Cardiac muscle cell (in vitro differentiated cells and primary cell): ENCODE measurements at regions not wholly inside any gene's neighbourhood (a gene's known extent, or its start where the extent isn't known, plus 50 kb on each side); places are given as distances from the start of the nearest gene placed in this dataset.

Experiments used
- DNase-seq, 2 donors: peaks; one replicate each; pipeline versions ENCODE4 v3.0.0 to v3.0.0-alpha.2; 2010 to 2017; ENCODE audit warnings: low read depth in 1 of 2, low spot score in 1 of 2
- H3K27ac ChIP-seq: fragments of 200-600 bp; sonication (generic); 2 replicates; pipeline ENCODE4 v1.5.1; 2016
- H3K27me3 ChIP-seq: fragments of 200-600 bp; sonication (generic); 2 replicates; pipeline ENCODE4 v1.6.0; 2016; ENCODE audit warnings: control low read depth
- H3K36me3 ChIP-seq: fragments of 200-600 bp; sonication (generic); 2 replicates; pipeline ENCODE4 v1.5.1; 2016; ENCODE audit warnings: control low read depth
- H3K4me1 ChIP-seq: fragments of 200-600 bp; sonication (generic); 2 replicates; pipeline ENCODE4 v1.8.1; 2017; ENCODE audit warnings: low read depth, mild to moderate bottlenecking, mixed run types
- H3K4me3 ChIP-seq: fragments of 200-600 bp; sonication (generic); 2 replicates; pipeline ENCODE4 v1.5.1; 2016; ENCODE audit warnings: mild to moderate bottlenecking
- H3K9me3 ChIP-seq: fragments of 200-600 bp; sonication (generic); 2 replicates; pipeline ENCODE4 v1.5.1; 2017; ENCODE audit warnings: low read depth, mild to moderate bottlenecking, control low read depth
- CTCF ChIP-seq: IDR thresholded peaks from 2 replicates; pipeline ENCODE4 v1.5.1; 2012; ENCODE audit warnings: low read depth, mild to moderate bottlenecking, low read length

- H3K4me3 ChIP-seq: no peak overlapping the region
- no peak for TF ChIP-seq CTCF
- H3K9me3 ChIP-seq: no peaks in the 10 kb centered on the region
These were observed 1325.0 kb downstream of the BRINP3 start for GRCh38 chr1:189152685-189153084.

GRCh38 chr1:189158155-189158554 is 1319.5 kb downstream of the BRINP3 start:
- Histone ChIP-seq H3K9me3 (no peaks in the 10 kb centered on the region), H3K27ac (no peak overlapping the region), H3K36me3 (no peaks in the 10 kb centered on the region), H3K4me3 (no peak overlapping the region), H3K27me3 (no peaks in the 10 kb centered on the region), H3K4me1 (no peaks in the 10 kb centered on the region)
- no peak for DNase-seq
- no peak for TF ChIP-seq CTCF

More at GRCh38 chr1:189152685-189153084, 1325.0 kb downstream of the BRINP3 start:
- Histone ChIP-seq H3K27ac (no peak overlapping the region), H3K27me3 (no peaks in the 10 kb centered on the region), H3K4me1 (no peaks in the 10 kb centered on the region), H3K36me3 (no peaks in the 10 kb centered on the region)
- DNase-seq: no peak

- no peaks in the 10 kb centered on the region for H3K27me3 ChIP-seq
- TF ChIP-seq CTCF: no peak
These were observed 1301.8 kb downstream of the BRINP3 start for GRCh38 chr1:189175889-189176288.

GRCh38 chr1:189180057-189180456 is 1297.6 kb downstream of the BRINP3 start:
- H3K36me3 ChIP-seq: no peaks in the 10 kb centered on the region
- no peak overlapping the region for H3K4me3 ChIP-seq
- H3K4me1 ChIP-seq: no peaks in the 10 kb centered on the region
- TF ChIP-seq CTCF: no peak
- no peaks in the 10 kb centered on the region for H3K27me3 ChIP-seq
- no peak for DNase-seq
- no peaks in the 10 kb centered on the region for H3K9me3 ChIP-seq
- no peak overlapping the region for H3K27ac ChIP-seq

More at GRCh38 chr1:189175889-189176288, 1301.8 kb downstream of the BRINP3 start:
- H3K4me3 ChIP-seq: no peak overlapping the region
- H3K27ac ChIP-seq: no peak overlapping the region
- DNase-seq: no peak
- H3K4me1 ChIP-seq: no peaks in the 10 kb centered on the region
- H3K9me3 ChIP-seq: no peaks in the 10 kb centered on the region
- H3K36me3 ChIP-seq: no peaks in the 10 kb centered on the region

GRCh38 chr1:189185097-189185496 is 1292.6 kb downstream of the BRINP3 start:
- Histone ChIP-seq H3K27ac (no peak overlapping the region), H3K9me3 (no peaks in the 10 kb centered on the region), H3K27me3 (no peaks in the 10 kb centered on the region), H3K4me1 (no peaks in the 10 kb centered on the region), H3K4me3 (no peak overlapping the region), H3K36me3 (no peaks in the 10 kb centered on the region)
- no peak for DNase-seq
- no peak for TF ChIP-seq CTCF
